ENCODE measurements at regions not wholly inside any gene's neighbourhood (a gene's known extent, or its start where the extent isn't known, plus 50 kb on each side); places are given as distances from the start of the nearest gene placed in this dataset.

GRCh38 chr13:24107955-24108614 lies 52.4 kb upstream of the SPATA13 start:
- no peak for TF ChIP-seq CTCF (IDR thresholded peaks at IDR 0.05)
- Histone ChIP-seq H3K9me3 (no peaks in the 10 kb centered on the region), H3K4me3 (no peak overlapping the region), H3K36me3 (ENCODE audit: low read depth) (no peaks in the 10 kb centered on the region), H3K4me1 (ENCODE audit: low read depth) (no peaks in the 10 kb centered on the region)
- ATAC-seq: no peak
- intact Hi-C loops (cut with DNase I, micrococcal nuclease): no loop called here
- no peak for DNase-seq

- H3K4me1 ChIP-seq (ENCODE audit: low read depth): no peaks in the 10 kb centered on the region
- no peaks in the 10 kb centered on the region for H3K36me3 ChIP-seq (ENCODE audit: low read depth)
- DNase-seq: no peak
- H3K4me3 ChIP-seq: no peak overlapping the region
- ATAC-seq: no peak
- TF ChIP-seq CTCF (IDR thresholded peaks at IDR 0.05): no peak
- no peaks in the 10 kb centered on the region for H3K9me3 ChIP-seq
- intact Hi-C loops (cut with DNase I, micrococcal nuclease): no loop called here
Measured at GRCh38 chr13:24108615-24108965, 51.9 kb upstream of the SPATA13 start.

GRCh38 chr13:24110011-24110410 lies 50.5 kb upstream of the SPATA13 start:
- Histone ChIP-seq H3K4me3 (no peak overlapping the region), H3K9me3 (no peaks in the 10 kb centered on the region), H3K4me1 (ENCODE audit: low read depth) (no peaks in the 10 kb centered on the region), H3K36me3 (ENCODE audit: low read depth) (no peaks in the 10 kb centered on the region)
- intact Hi-C loops (cut with DNase I, micrococcal nuclease): no loop called here
- TF ChIP-seq CTCF (IDR thresholded peaks at IDR 0.05): no peak
- no peak for DNase-seq
- peak; percentile 60 for ATAC-seq

Data from mucosa of descending colon (tissue), 3 donors.